Activated CD4-positive, alpha-beta T cell treated with anti-CD3 and anti-CD28 coated beads, Interleukin-2, amount 10 ng/mL, durations not matched to agents 24 days and 14 days (primary cell): ENCODE measurements at regions not wholly inside any gene's neighbourhood (a gene's known extent, or its start where the extent isn't known, plus 50 kb on each side); places are given as distances from the start of the nearest gene placed in this dataset.
"Not testable (repeated sequence)": the region's sequence is repeated elsewhere in the genome, so short reads cannot be mapped to it uniquely, and the experiment has no call there.

ENCODE experiments used
- DNase-seq: peaks from one replicate; pipeline ENCODE4 v3.0.0; 2022
- H3K27ac Mint-ChIP-seq: one replicate; pipeline ENCODE4 v1.8.0; 2022; ENCODE audit warnings: mild to moderate bottlenecking, mixed read lengths
- H3K27me3 Mint-ChIP-seq: one replicate; pipeline ENCODE4 v1.8.0; 2022; ENCODE audit warnings: mixed read lengths
- H3K36me3 Mint-ChIP-seq: one replicate; pipeline ENCODE4 v1.8.0; 2022; ENCODE audit warnings: low read depth, mild to moderate bottlenecking, mixed read lengths
- H3K4me1 Mint-ChIP-seq: one replicate; pipeline ENCODE4 v1.8.0; 2021; ENCODE audit warnings: mixed read lengths
- H3K4me3 Mint-ChIP-seq: one replicate; pipeline ENCODE4 v1.8.0; 2022; ENCODE audit warnings: mild to moderate bottlenecking, moderate library complexity, mixed read lengths
- H3K9me3 Mint-ChIP-seq: one replicate; pipeline ENCODE4 v1.8.0; 2021; ENCODE audit warnings: mixed read lengths
- intact Hi-C: fragments of 100-400 bp; cut with micrococcal nuclease; formaldehyde crosslinking; loops from one replicate; pipeline ENCODE4 v1.15.1; 2023

- no peak for DNase-seq
- peaks cover 46% of the 10 kb centered on the region for H3K27me3 Mint-ChIP-seq
- H3K4me3 Mint-ChIP-seq, result no peak overlapping the region
- H3K27ac Mint-ChIP-seq, result no peak overlapping the region
- no peaks in the 10 kb centered on the region for H3K9me3 Mint-ChIP-seq
- H3K4me1 Mint-ChIP-seq, result peaks cover 5% of the 10 kb centered on the region
- H3K36me3 Mint-ChIP-seq, result no peaks in the 10 kb centered on the region
- intact Hi-C loops, result no loop called here
These were observed 132.3 kb downstream of the MTPAP start for GRCh38 chr10:30216821-30217220.

- no peak overlapping the region for H3K4me3 Mint-ChIP-seq
- no peak overlapping the region for H3K27ac Mint-ChIP-seq
- H3K36me3 Mint-ChIP-seq, result no peaks in the 10 kb centered on the region
- DNase-seq, result no peak
- intact Hi-C loops, result no loop called here
- H3K4me1 Mint-ChIP-seq, result peaks cover 5% of the 10 kb centered on the region
- H3K9me3 Mint-ChIP-seq, result no peaks in the 10 kb centered on the region
- H3K27me3 Mint-ChIP-seq, result peaks cover 36% of the 10 kb centered on the region
These were observed 133.5 kb downstream of the MTPAP start for GRCh38 chr10:30215623-30216022.

GRCh38 chr10:30215141-30215540 is 133.9 kb downstream of the MTPAP start:
- Mint-ChIP-seq H3K27me3 (peaks cover 35% of the 10 kb centered on the region), H3K4me3 (no peak overlapping the region), H3K9me3 (no peaks in the 10 kb centered on the region), H3K4me1 (peaks cover 5% of the 10 kb centered on the region), H3K27ac (no peak overlapping the region), H3K36me3 (no peaks in the 10 kb centered on the region)
- DNase-seq, result no peak
- intact Hi-C loops, result no loop called here

- H3K4me3 Mint-ChIP-seq, result no peak overlapping the region
- DNase-seq, result no peak
- H3K9me3 Mint-ChIP-seq, result peaks cover under 1% of the 10 kb centered on the region
- H3K27me3 Mint-ChIP-seq, result peaks cover 21% of the 10 kb centered on the region
- H3K4me1 Mint-ChIP-seq, result no peaks in the 10 kb centered on the region
- intact Hi-C loops, result no loop called here
- no peaks in the 10 kb centered on the region for H3K36me3 Mint-ChIP-seq
- no peak overlapping the region for H3K27ac Mint-ChIP-seq
These were observed 138.8 kb downstream of the MTPAP start for GRCh38 chr10:30210296-30210695.

- H3K4me3 Mint-ChIP-seq, result no peak overlapping the region
- H3K4me1 Mint-ChIP-seq, result no peaks in the 10 kb centered on the region
- H3K27me3 Mint-ChIP-seq, result peaks cover 15% of the 10 kb centered on the region
- no peaks in the 10 kb centered on the region for H3K36me3 Mint-ChIP-seq
- no peak for DNase-seq
- H3K27ac Mint-ChIP-seq, result no peak overlapping the region
- H3K9me3 Mint-ChIP-seq, result peaks cover 4% of the 10 kb centered on the region
- intact Hi-C loops, result no loop called here
These were observed 140.7 kb downstream of the MTPAP start for GRCh38 chr10:30208330-30208729.

GRCh38 chr10:30207485-30208052 is 141.5 kb downstream of the MTPAP start:
- no peaks in the 10 kb centered on the region for H3K36me3 Mint-ChIP-seq
- intact Hi-C loops, result no loop called here
- DNase-seq, result no peak
- H3K4me1 Mint-ChIP-seq, result no peaks in the 10 kb centered on the region
- no peak overlapping the region for H3K4me3 Mint-ChIP-seq
- H3K9me3 Mint-ChIP-seq, result peaks cover 4% of the 10 kb centered on the region
- H3K27me3 Mint-ChIP-seq, result peaks cover 11% of the 10 kb centered on the region
- H3K27ac Mint-ChIP-seq, result no peak overlapping the region

- no peak for DNase-seq
- no peaks in the 10 kb centered on the region for H3K4me1 Mint-ChIP-seq
- intact Hi-C loops, result no loop called here
- H3K4me3 Mint-ChIP-seq, result no peak overlapping the region
- no peaks in the 10 kb centered on the region for H3K36me3 Mint-ChIP-seq
- H3K9me3 Mint-ChIP-seq, result peaks cover under 1% of the 10 kb centered on the region
- H3K27ac Mint-ChIP-seq, result no peak overlapping the region
- peaks cover 24% of the 10 kb centered on the region for H3K27me3 Mint-ChIP-seq
These were observed 140.6 kb upstream of the JCAD start for GRCh38 chr10:30200017-30200415.

- Mint-ChIP-seq H3K27me3 (peaks cover 25% of the 10 kb centered on the region), H3K36me3 (no peaks in the 10 kb centered on the region), H3K9me3 (peaks cover under 1% of the 10 kb centered on the region), H3K4me1 (no peaks in the 10 kb centered on the region), H3K4me3 (no peak overlapping the region), H3K27ac (no peak overlapping the region)
- DNase-seq, result no peak
- intact Hi-C loops, result no loop called here
These were observed 140.1 kb upstream of the JCAD start for GRCh38 chr10:30199376-30200016.

- no peak overlapping the region for H3K27ac Mint-ChIP-seq
These were observed 137.8 kb upstream of the JCAD start for GRCh38 chr10:30197186-30197585.

GRCh38 chr10:30196559-30196958 is 137.2 kb upstream of the JCAD start:
- H3K4me3 Mint-ChIP-seq, H3K9me3 Mint-ChIP-seq, DNase-seq, H3K4me1 Mint-ChIP-seq, intact Hi-C loops, H3K27ac Mint-ChIP-seq, H3K36me3 Mint-ChIP-seq: not testable (repeated sequence)
- peaks cover 34% of the 10 kb centered on the region for H3K27me3 Mint-ChIP-seq

More at GRCh38 chr10:30197186-30197585, 137.8 kb upstream of the JCAD start:
- Mint-ChIP-seq H3K4me3 (no peak overlapping the region), H3K36me3 (no peaks in the 10 kb centered on the region), H3K9me3 (peaks cover 6% of the 10 kb centered on the region), H3K4me1 (peaks cover 6% of the 10 kb centered on the region), H3K27me3 (peaks cover 34% of the 10 kb centered on the region)
- intact Hi-C loops, result no loop called here
- no peak for DNase-seq

- H3K27ac Mint-ChIP-seq, result no peak overlapping the region
- peaks cover 6% of the 10 kb centered on the region for H3K9me3 Mint-ChIP-seq
- intact Hi-C loops, result no loop called here
- H3K4me3 Mint-ChIP-seq, result no peak overlapping the region
- peaks cover 30% of the 10 kb centered on the region for H3K27me3 Mint-ChIP-seq
- no peak for DNase-seq
- no peaks in the 10 kb centered on the region for H3K36me3 Mint-ChIP-seq
- peaks cover 6% of the 10 kb centered on the region for H3K4me1 Mint-ChIP-seq
These were observed 133.6 kb upstream of the JCAD start for GRCh38 chr10:30192846-30193608.

- intact Hi-C loops, result no loop called here
These were observed 131.5 kb upstream of the JCAD start for GRCh38 chr10:30190577-30191552.

GRCh38 chr10:30189238-30189580 is 129.8 kb upstream of the JCAD start:
- H3K36me3 Mint-ChIP-seq, result no peaks in the 10 kb centered on the region

More at GRCh38 chr10:30190577-30191552, 131.5 kb upstream of the JCAD start:
- peaks cover 6% of the 10 kb centered on the region for H3K4me1 Mint-ChIP-seq
- H3K36me3 Mint-ChIP-seq, result no peaks in the 10 kb centered on the region
- H3K27me3 Mint-ChIP-seq, result peaks cover 20% of the 10 kb centered on the region
- no peak overlapping the region for H3K4me3 Mint-ChIP-seq
- peaks cover 6% of the 10 kb centered on the region for H3K9me3 Mint-ChIP-seq
- no peak for DNase-seq
- no peak overlapping the region for H3K27ac Mint-ChIP-seq

More at GRCh38 chr10:30189238-30189580, 129.8 kb upstream of the JCAD start:
- H3K4me1 Mint-ChIP-seq, result peaks cover 6% of the 10 kb centered on the region
- intact Hi-C loops, result no loop called here
- H3K27ac Mint-ChIP-seq, result no peak overlapping the region
- H3K4me3 Mint-ChIP-seq, result no peak overlapping the region
- peaks cover 12% of the 10 kb centered on the region for H3K27me3 Mint-ChIP-seq
- no peak for DNase-seq
- peaks cover 3% of the 10 kb centered on the region for H3K9me3 Mint-ChIP-seq
